Trophoblast cell (in vitro differentiated cells and primary cell): ENCODE measurements at regions not wholly inside any gene's neighbourhood (a gene's known extent, or its start where the extent isn't known, plus 50 kb on each side); places are given as distances from the start of the nearest gene placed in this dataset.

ENCODE experiments used
- DNase-seq, 2 donors: peaks; one replicate each; pipeline ENCODE4 v3.0.0-alpha.2; 2016
- H2AFZ ChIP-seq: 2 replicates; pipeline ENCODE4 v1.6.1; 2013; ENCODE audit warnings: low read length, moderate library complexity, mild to moderate bottlenecking; ENCODE audit not compliant: insufficient read depth, poor library complexity
- H2AK5ac ChIP-seq: 2 replicates; pipeline ENCODE4 v1.6.1; 2013; ENCODE audit warnings: mild to moderate bottlenecking, low read length
- H2BK120ac ChIP-seq: 2 replicates; pipeline ENCODE4 v1.6.1; 2013; ENCODE audit warnings: low read length, mild to moderate bottlenecking, moderate library complexity; ENCODE audit not compliant: insufficient read depth, poor library complexity
- H2BK12ac ChIP-seq: 2 replicates; pipeline ENCODE4 v1.6.1; 2013; ENCODE audit warnings: mild to moderate bottlenecking, low read length, moderate library complexity
- H2BK5ac ChIP-seq: 2 replicates; pipeline ENCODE4 v1.6.1; 2013; ENCODE audit warnings: low read length, low read depth, moderate library complexity, mild to moderate bottlenecking; ENCODE audit not compliant: poor library complexity
- H3K14ac ChIP-seq: 2 replicates; pipeline ENCODE4 v1.6.1; 2013; ENCODE audit warnings: mild to moderate bottlenecking, low read length
- H3K18ac ChIP-seq: 2 replicates; pipeline ENCODE4 v1.6.1; 2013; ENCODE audit warnings: mild to moderate bottlenecking, low read length
- H3K23ac ChIP-seq: 2 replicates; pipeline ENCODE4 v1.6.1; 2013; ENCODE audit warnings: low read length
- H3K27ac ChIP-seq: 2 replicates; pipeline ENCODE4 v1.5.1; 2013; ENCODE audit warnings: low read depth, mild to moderate bottlenecking, inconsistent platforms, low read length, moderate library complexity
- H3K27me3 ChIP-seq: 2 replicates; pipeline ENCODE4 v1.6.1; 2013; ENCODE audit warnings: inconsistent platforms, mild to moderate bottlenecking, low read length, moderate library complexity; ENCODE audit not compliant: insufficient read depth
- H3K36me3 ChIP-seq, 2 experiments: 1 replicate in 1 of 2; 2 replicates in 1 of 2; pipeline ENCODE4 v1.6.1; 2013; ENCODE audit warnings: low read length in 2 of 2, mild to moderate bottlenecking in 2 of 2, moderate library complexity in 1 of 2; ENCODE audit not compliant: insufficient read depth in 2 of 2, control insufficient read depth in 1 of 2
- H3K4ac ChIP-seq: 2 replicates; pipeline ENCODE4 v1.6.1; 2013; ENCODE audit warnings: low read depth, mild to moderate bottlenecking, low read length, moderate library complexity
- H3K4me1 ChIP-seq, 2 experiments: 1 replicate in 1 of 2; 2 replicates in 1 of 2; pipeline ENCODE4 v1.6.1; 2013; ENCODE audit warnings: low read length in 2 of 2, mild to moderate bottlenecking in 2 of 2, moderate library complexity in 1 of 2; ENCODE audit not compliant: insufficient read depth in 2 of 2, control insufficient read depth in 1 of 2
- H3K4me2 ChIP-seq: 2 replicates; pipeline ENCODE4 v1.6.1; 2013; ENCODE audit warnings: inconsistent platforms, mild to moderate bottlenecking, low read length, moderate library complexity
- H3K4me3 ChIP-seq: 2 replicates; pipeline ENCODE4 v1.5.1; 2013; ENCODE audit warnings: mild to moderate bottlenecking, low read depth, low read length, inconsistent platforms
- H3K79me1 ChIP-seq: one replicate; pipeline ENCODE4 v1.6.1; 2013; ENCODE audit warnings: low read length
- H3K79me2 ChIP-seq: 2 replicates; pipeline ENCODE4 v1.6.1; 2013; ENCODE audit warnings: low read length, mild to moderate bottlenecking; ENCODE audit not compliant: control insufficient read depth, insufficient read depth, poor library complexity
- H3K9ac ChIP-seq: 2 replicates; pipeline ENCODE4 v1.6.1; 2013; ENCODE audit warnings: mild to moderate bottlenecking, low read length
- H3K9me3 ChIP-seq: 2 replicates; pipeline ENCODE4 v1.6.1; 2013; ENCODE audit warnings: low read depth, mild to moderate bottlenecking, control low read depth, inconsistent platforms, low read length; ENCODE audit not compliant: insufficient read depth
- H4K12ac ChIP-seq: 2 replicates; pipeline ENCODE4 v1.6.1; 2013; ENCODE audit warnings: low read depth, mild to moderate bottlenecking, low read length, moderate library complexity
- H4K8ac ChIP-seq: 2 replicates; pipeline ENCODE4 v1.6.1; 2013; ENCODE audit warnings: low read depth, mild to moderate bottlenecking, low read length, moderate library complexity
- H4K91ac ChIP-seq: one replicate; pipeline ENCODE4 v1.6.1; 2013; ENCODE audit warnings: low read depth, mild to moderate bottlenecking, low read length, moderate library complexity
- WGBS: extraction: QIAGEN DNeasy Blood & Tissue Kit; methylation state at CpG from one replicate; pipeline ENCODE4 v1.1.7; 2013; ENCODE audit warnings: missing lambda C conversion rate; ENCODE audit not compliant: insufficient read length, insufficient coverage; ENCODE audit errors: extremely low coverage; 5-methylcytosine and 5-hydroxymethylcytosine counted together

- Histone ChIP-seq H2BK120ac (no peak overlapping the region), H3K79me1 (no peaks in the 10 kb centered on the region), H3K36me3 (no peaks in the 10 kb centered on the region), H3K4ac (no peak overlapping the region), H2BK5ac (no peak overlapping the region), H2AFZ (no peak overlapping the region), H3K9ac (no peak overlapping the region), H3K4me2 (no peak overlapping the region), H3K4me1 (peaks cover 0 to 2% of the 10 kb centered on the region in 2 experiments), H3K4me3 (no peak overlapping the region), H3K18ac (no peak overlapping the region), H3K27ac (no peak overlapping the region), H3K14ac (no peak overlapping the region), H3K9me3 (no peaks in the 10 kb centered on the region), H3K79me2 (no peaks in the 10 kb centered on the region), H3K27me3 (no peaks in the 10 kb centered on the region), H4K12ac (no peak overlapping the region), H2BK12ac (no peak overlapping the region), H2AK5ac (no peak overlapping the region), H3K23ac (no peak overlapping the region), H4K8ac (no peak overlapping the region), H4K91ac (no peak overlapping the region)
- WGBS = no CpG with 5 or more reads among the region's 1 CpG
- DNase-seq = no peak
Measured at GRCh38 chr11:15776366-15776765, 580.0 kb downstream of the SOX6 start.

- H3K9ac ChIP-seq = no peak overlapping the region
- no CpG with 5 or more reads among the region's 2 CpGs for WGBS
- H3K79me1 ChIP-seq = no peaks in the 10 kb centered on the region
- H4K91ac ChIP-seq = no peak overlapping the region
- no peak overlapping the region for H3K27ac ChIP-seq
- H2BK120ac ChIP-seq = no peak overlapping the region
- no peak overlapping the region for H4K12ac ChIP-seq
- H3K18ac ChIP-seq = no peak overlapping the region
- no peak overlapping the region for H3K4me2 ChIP-seq
- H3K9me3 ChIP-seq = no peaks in the 10 kb centered on the region
- DNase-seq = no peak
- H3K23ac ChIP-seq = no peak overlapping the region
- no peaks in the 10 kb centered on the region for H3K36me3 ChIP-seq
- no peaks in the 10 kb centered on the region for H3K79me2 ChIP-seq
- no peak overlapping the region for H3K4me3 ChIP-seq
- no peaks in the 10 kb centered on the region for H3K27me3 ChIP-seq
- H3K14ac ChIP-seq = no peak overlapping the region
- H2BK12ac ChIP-seq = no peak overlapping the region
- no peak overlapping the region for H4K8ac ChIP-seq
- no peak overlapping the region for H3K4ac ChIP-seq
- H2AK5ac ChIP-seq = no peak overlapping the region
- H2BK5ac ChIP-seq = no peak overlapping the region
- no peak overlapping the region for H2AFZ ChIP-seq
- peaks cover 0 to 3% of the 10 kb centered on the region in 2 experiments for H3K4me1 ChIP-seq
Measured at GRCh38 chr11:15779518-15779917, 576.8 kb downstream of the SOX6 start.

GRCh38 chr11:15780382-15780781, 576.0 kb downstream of the SOX6 start:
- Histone ChIP-seq H4K91ac (no peak overlapping the region), H3K79me2 (no peaks in the 10 kb centered on the region), H3K4me1 (peaks cover 0 to 3% of the 10 kb centered on the region in 2 experiments), H3K27me3 (no peaks in the 10 kb centered on the region), H3K4me3 (no peak overlapping the region), H3K4me2 (no peak overlapping the region), H2AK5ac (no peak overlapping the region), H2BK5ac (no peak overlapping the region), H3K4ac (no peak overlapping the region), H3K18ac (no peak overlapping the region), H4K12ac (no peak overlapping the region), H4K8ac (no peak overlapping the region), H3K36me3 (no peaks in the 10 kb centered on the region), H3K14ac (no peak overlapping the region), H3K23ac (no peak overlapping the region), H3K9ac (no peak overlapping the region), H2BK120ac (no peak overlapping the region), H2BK12ac (no peak overlapping the region), H3K79me1 (no peaks in the 10 kb centered on the region), H2AFZ (no peak overlapping the region), H3K27ac (no peak overlapping the region), H3K9me3 (no peaks in the 10 kb centered on the region)
- WGBS = no CpG with 5 or more reads among the region's 5 CpGs
- DNase-seq = no peak

DNA sequence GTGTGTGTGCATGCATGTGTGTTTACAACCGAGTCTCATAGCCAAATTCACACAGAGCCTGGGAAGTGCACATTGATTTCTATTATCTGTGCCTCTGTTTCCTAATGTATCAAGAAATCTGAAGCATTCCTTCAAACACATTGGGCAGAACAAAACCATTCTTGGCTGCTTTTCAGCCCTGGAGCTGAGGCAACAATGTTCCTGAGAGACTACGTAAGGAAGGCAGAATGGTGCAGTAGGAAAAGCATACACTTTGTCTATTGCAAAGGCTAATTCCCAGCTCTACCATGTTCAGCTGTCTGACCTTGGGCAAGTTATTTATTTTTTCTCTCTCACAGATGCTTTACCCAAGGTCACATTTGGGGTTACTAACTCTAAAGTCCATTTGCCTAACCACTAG, 575.5 kb downstream of the SOX6 start:
- no peak overlapping the region for H3K4me2 ChIP-seq
- H3K23ac ChIP-seq = no peak overlapping the region
- no peak overlapping the region for H3K4ac ChIP-seq
- H4K8ac ChIP-seq = no peak overlapping the region
- no peak overlapping the region for H2BK5ac ChIP-seq
- H3K79me1 ChIP-seq = no peaks in the 10 kb centered on the region
- whole genome bisulfite sequencing = no CpG with 5 or more reads among the region's 2 CpGs
- H2BK12ac ChIP-seq = no peak overlapping the region
- H3K9ac ChIP-seq = no peak overlapping the region
- H3K27me3 ChIP-seq = no peaks in the 10 kb centered on the region
- no peak overlapping the region for H2BK120ac ChIP-seq
- H3K9me3 ChIP-seq = no peaks in the 10 kb centered on the region
- H3K14ac ChIP-seq = no peak overlapping the region
- H4K12ac ChIP-seq = no peak overlapping the region
- H3K27ac ChIP-seq = no peak overlapping the region
- H3K79me2 ChIP-seq = no peaks in the 10 kb centered on the region
- peaks cover 0 to 3% of the 10 kb centered on the region in 2 experiments for H3K4me1 ChIP-seq
- H3K4me3 ChIP-seq = no peak overlapping the region
- no peak overlapping the region for H2AK5ac ChIP-seq
- no peak for DNase-seq
- H3K18ac ChIP-seq = no peak overlapping the region
- no peaks in the 10 kb centered on the region for H3K36me3 ChIP-seq
- no peak overlapping the region for H2AFZ ChIP-seq
- no peak overlapping the region for H4K91ac ChIP-seq
